ENCODE measurements at regions not wholly inside any gene's neighbourhood (a gene's known extent, or its start where the extent isn't known, plus 50 kb on each side); places are given as distances from the start of the nearest gene placed in this dataset.

DNA sequence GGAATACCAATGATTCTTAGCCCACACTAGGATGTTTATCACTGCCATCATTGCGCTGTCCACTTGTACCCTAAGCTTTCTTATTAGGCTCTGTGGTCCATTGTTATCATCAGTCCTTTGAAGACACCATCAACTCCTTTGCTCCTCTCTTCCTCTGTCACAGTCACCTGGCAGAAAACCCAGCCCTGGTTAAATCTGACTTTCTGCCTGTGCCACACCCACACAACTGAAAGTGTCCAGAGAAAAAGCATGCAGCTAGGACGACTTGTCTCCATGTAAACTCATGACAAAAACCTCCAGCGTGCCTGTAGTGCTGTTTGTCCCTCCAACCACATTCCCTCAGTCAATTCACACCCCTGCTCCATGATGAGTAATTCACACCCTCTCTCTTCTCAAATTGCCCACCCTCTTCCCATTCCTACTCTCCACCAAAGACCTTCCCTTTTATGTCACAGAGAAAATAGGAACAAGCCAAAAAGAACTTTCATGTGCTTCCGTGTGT lies 297.4 kb upstream of the MGAT5 start:
- H3F3A ChIP-seq (ENCODE audit: insufficient read depth, low read length, poor library complexity, severe bottlenecking): no peaks in the 10 kb centered on the region
- H2AFZ ChIP-seq (ENCODE audit: low read depth, low read length): no peak overlapping the region
- H3K9me2 ChIP-seq (ENCODE audit: insufficient read depth, low read length): no peaks in the 10 kb centered on the region
- no peak overlapping the region for H3K4me3 ChIP-seq (ENCODE audit: low read length)
- no peaks in the 10 kb centered on the region for H3K36me3 ChIP-seq (ENCODE audit: insufficient read depth, low read length)
- no peaks in the 10 kb centered on the region for H3K27me3 ChIP-seq (ENCODE audit: insufficient read depth, low read depth, low read length)
- H3K9ac ChIP-seq (ENCODE audit: low read length): no peak overlapping the region
- no peaks in the 10 kb centered on the region for H3K79me2 ChIP-seq (replicated peaks; ENCODE audit: insufficient read depth, low read length)
- H4K20me1 ChIP-seq (ENCODE audit: insufficient read depth): no peaks in the 10 kb centered on the region
- H3K9me3 ChIP-seq (ENCODE audit: low read length): no peaks in the 10 kb centered on the region
- TF ChIP-seq, protein P1, sequence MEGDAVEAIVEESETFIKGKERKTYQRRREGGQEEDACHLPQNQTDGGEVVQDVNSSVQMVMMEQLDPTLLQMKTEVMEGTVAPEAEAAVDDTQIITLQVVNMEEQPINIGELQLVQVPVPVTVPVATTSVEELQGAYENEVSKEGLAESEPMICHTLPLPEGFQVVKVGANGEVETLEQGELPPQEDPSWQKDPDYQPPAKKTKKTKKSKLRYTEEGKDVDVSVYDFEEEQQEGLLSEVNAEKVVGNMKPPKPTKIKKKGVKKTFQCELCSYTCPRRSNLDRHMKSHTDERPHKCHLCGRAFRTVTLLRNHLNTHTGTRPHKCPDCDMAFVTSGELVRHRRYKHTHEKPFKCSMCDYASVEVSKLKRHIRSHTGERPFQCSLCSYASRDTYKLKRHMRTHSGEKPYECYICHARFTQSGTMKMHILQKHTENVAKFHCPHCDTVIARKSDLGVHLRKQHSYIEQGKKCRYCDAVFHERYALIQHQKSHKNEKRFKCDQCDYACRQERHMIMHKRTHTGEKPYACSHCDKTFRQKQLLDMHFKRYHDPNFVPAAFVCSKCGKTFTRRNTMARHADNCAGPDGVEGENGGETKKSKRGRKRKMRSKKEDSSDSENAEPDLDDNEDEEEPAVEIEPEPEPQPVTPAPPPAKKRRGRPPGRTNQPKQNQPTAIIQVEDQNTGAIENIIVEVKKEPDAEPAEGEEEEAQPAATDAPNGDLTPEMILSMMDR (IDR thresholded peaks at IDR 0.05; ENCODE audit: poor library complexity, severe bottlenecking): no peak
- no peak for TF ChIP-seq EZH2 (IDR thresholded peaks at IDR 0.05; ENCODE audit: borderline replicate concordance, insufficient read depth, low read length, poor library complexity, severe bottlenecking)
- TF ChIP-seq, protein P2, sequence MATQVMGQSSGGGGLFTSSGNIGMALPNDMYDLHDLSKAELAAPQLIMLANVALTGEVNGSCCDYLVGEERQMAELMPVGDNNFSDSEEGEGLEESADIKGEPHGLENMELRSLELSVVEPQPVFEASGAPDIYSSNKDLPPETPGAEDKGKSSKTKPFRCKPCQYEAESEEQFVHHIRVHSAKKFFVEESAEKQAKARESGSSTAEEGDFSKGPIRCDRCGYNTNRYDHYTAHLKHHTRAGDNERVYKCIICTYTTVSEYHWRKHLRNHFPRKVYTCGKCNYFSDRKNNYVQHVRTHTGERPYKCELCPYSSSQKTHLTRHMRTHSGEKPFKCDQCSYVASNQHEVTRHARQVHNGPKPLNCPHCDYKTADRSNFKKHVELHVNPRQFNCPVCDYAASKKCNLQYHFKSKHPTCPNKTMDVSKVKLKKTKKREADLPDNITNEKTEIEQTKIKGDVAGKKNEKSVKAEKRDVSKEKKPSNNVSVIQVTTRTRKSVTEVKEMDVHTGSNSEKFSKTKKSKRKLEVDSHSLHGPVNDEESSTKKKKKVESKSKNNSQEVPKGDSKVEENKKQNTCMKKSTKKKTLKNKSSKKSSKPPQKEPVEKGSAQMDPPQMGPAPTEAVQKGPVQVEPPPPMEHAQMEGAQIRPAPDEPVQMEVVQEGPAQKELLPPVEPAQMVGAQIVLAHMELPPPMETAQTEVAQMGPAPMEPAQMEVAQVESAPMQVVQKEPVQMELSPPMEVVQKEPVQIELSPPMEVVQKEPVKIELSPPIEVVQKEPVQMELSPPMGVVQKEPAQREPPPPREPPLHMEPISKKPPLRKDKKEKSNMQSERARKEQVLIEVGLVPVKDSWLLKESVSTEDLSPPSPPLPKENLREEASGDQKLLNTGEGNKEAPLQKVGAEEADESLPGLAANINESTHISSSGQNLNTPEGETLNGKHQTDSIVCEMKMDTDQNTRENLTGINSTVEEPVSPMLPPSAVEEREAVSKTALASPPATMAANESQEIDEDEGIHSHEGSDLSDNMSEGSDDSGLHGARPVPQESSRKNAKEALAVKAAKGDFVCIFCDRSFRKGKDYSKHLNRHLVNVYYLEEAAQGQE (IDR thresholded peaks at IDR 0.05; ENCODE audit: borderline replicate concordance): no peak
- TF ChIP-seq TAF1 (IDR thresholded peaks at IDR 0.05; ENCODE audit: low read depth): no peak
- TF ChIP-seq POLR2AphosphoS5 (IDR thresholded peaks at IDR 0.05): no peak
- TF ChIP-seq MXI1 (conservative IDR thresholded peaks at IDR 0.05; ENCODE audit: poor library complexity, severe bottlenecking): no peak
- no peak for TF ChIP-seq RAD21 (conservative IDR thresholded peaks at IDR 0.05)
- no peak for TF ChIP-seq SMC3 (conservative IDR thresholded peaks at IDR 0.05; ENCODE audit: poor library complexity)
- no peak for TF ChIP-seq EP300 (conservative IDR thresholded peaks at IDR 0.05; ENCODE audit: poor library complexity, severe bottlenecking)
- H3K4me2 ChIP-seq (ENCODE audit: low read length): no peak overlapping the region
- no peak overlapping the region for H3K27ac ChIP-seq (ENCODE audit: low read length)

DNA sequence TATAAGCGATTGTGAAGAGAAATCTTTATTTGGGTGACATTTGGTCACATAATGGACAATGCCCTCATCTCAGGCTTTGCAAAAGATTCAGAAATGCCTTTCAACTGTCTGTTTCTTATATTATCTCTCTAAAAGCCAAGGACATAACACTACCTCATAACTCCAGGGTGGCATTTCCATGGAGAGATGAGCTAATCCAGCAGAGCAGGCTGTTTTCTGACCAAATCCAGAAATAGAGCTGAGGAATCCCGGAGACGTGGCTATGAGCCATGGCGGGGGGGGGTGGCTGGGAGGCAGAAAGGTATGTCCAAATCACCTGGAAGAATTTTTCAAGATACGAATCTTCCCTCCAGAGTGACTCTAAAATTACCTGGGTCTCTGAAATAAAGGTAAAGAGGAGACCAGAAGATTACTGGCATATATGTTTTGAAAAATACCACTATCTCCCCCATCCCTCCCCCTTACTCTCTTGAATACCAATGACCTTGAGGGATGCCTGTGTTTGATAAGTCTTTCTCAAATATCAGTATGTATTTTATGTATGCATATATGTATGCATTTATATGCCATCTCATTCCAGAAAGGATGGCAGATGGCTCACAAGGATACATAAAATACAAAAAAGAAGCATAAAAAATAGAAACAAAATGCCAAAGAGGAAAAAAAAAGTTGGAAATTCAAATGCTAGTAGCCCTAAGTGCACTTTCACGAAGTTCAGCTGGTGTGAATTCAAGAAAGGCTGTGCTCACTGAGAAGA lies 296.0 kb upstream of the MGAT5 start:
- no peak overlapping the region for H3K4me2 ChIP-seq (ENCODE audit: low read length)
- H3K79me2 ChIP-seq (replicated peaks; ENCODE audit: insufficient read depth, low read length): no peaks in the 10 kb centered on the region
- no peaks in the 10 kb centered on the region for H4K20me1 ChIP-seq (ENCODE audit: insufficient read depth)
- H3K4me3 ChIP-seq (ENCODE audit: low read length): no peak overlapping the region
- H3F3A ChIP-seq (ENCODE audit: insufficient read depth, low read length, poor library complexity, severe bottlenecking): no peaks in the 10 kb centered on the region
- H3K27me3 ChIP-seq (ENCODE audit: insufficient read depth, low read depth, low read length): no peaks in the 10 kb centered on the region
- H3K9me3 ChIP-seq (ENCODE audit: low read length): no peaks in the 10 kb centered on the region
- H2AFZ ChIP-seq (ENCODE audit: low read depth, low read length): no peak overlapping the region
- H3K9me2 ChIP-seq (ENCODE audit: insufficient read depth, low read length): no peaks in the 10 kb centered on the region
- no peak for TF ChIP-seq POLR2AphosphoS5 (IDR thresholded peaks at IDR 0.05)
- no peak for TF ChIP-seq EP300 (conservative IDR thresholded peaks at IDR 0.05; ENCODE audit: poor library complexity, severe bottlenecking)
- no peak for TF ChIP-seq EZH2 (IDR thresholded peaks at IDR 0.05; ENCODE audit: borderline replicate concordance, insufficient read depth, low read length, poor library complexity, severe bottlenecking)
- TF ChIP-seq TAF1 (IDR thresholded peaks at IDR 0.05; ENCODE audit: low read depth): no peak
- no peak for TF ChIP-seq MXI1 (conservative IDR thresholded peaks at IDR 0.05; ENCODE audit: poor library complexity, severe bottlenecking)
- TF ChIP-seq RAD21 (conservative IDR thresholded peaks at IDR 0.05): no peak
- TF ChIP-seq, protein P1 (IDR thresholded peaks at IDR 0.05; ENCODE audit: poor library complexity, severe bottlenecking): no peak
- no peak for TF ChIP-seq SMC3 (conservative IDR thresholded peaks at IDR 0.05; ENCODE audit: poor library complexity)
- no peak overlapping the region for H3K27ac ChIP-seq (ENCODE audit: low read length)
- no peaks in the 10 kb centered on the region for H3K36me3 ChIP-seq (ENCODE audit: insufficient read depth, low read length)
- no peak overlapping the region for H3K9ac ChIP-seq (ENCODE audit: low read length)
